G401.6 (cell line): ENCODE measurements at regions not wholly inside any gene's neighbourhood (a gene's known extent, or its start where the extent isn't known, plus 50 kb on each side); places are given as distances from the start of the nearest gene placed in this dataset.

Source experiments
- FAIRE-seq: peaks from 2 replicates; lab custom pipeline; 2012; peaks lifted over from hg19 to GRCh38; lab: Jason Lieb, UNC

DNA sequence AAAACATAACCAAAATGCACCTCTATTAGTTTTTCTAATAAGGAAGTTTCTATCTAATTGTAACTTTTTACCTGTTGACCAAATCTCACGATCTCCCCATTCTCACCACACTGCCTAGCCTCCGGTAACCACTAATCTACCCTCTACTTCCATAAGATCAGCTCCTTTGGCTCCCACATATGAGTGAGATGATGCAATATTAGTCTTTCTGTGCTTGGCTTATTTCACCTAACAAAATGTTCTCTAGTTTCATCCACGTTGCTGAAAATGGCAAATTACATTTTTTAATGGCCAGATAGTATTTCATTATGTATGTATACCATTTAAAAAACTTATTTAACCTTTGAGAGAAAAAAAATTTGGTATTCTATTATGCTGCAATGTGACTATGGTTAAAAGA, 379.0 kb upstream of the NXPH2 start:
- FAIRE-seq: no peak

DNA sequence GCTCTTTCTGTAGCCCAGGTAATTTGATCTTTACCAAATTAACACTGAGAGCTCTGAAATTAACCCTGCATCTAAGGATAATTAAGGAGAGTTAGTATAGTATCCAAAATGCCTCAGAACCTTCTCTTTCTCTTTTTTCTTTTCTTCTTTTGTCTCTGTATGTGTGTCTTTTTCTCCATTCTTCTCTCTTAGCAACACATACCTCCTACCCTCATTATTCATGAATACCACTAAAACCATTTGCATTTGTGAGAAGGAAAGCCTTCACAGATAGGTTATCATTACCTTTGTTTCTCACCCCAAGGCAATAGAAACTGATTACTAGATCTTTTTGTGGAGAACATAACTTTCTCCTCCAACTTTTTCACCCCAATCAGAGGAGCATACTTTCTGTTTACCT, 376.5 kb upstream of the NXPH2 start:
- FAIRE-seq: no peak

DNA sequence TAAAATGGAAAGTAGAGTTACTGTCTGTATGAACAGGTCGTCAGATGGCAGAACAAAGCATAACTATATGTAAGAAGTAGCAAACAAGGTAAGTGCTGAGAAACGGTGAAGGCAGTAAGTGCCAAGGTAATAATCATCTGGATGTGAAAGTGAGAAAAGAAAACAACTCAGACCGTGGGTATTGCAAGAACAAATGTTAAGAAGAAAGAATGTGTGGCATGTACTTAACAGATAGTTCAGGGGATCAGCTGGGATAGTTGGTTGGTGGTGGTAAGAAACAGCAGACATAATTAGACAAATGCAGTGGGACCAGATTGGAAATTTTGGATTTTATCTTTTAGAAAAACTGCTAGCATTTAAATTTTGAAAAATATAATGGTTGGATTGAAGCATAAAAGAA, 375.8 kb upstream of the NXPH2 start:
- FAIRE-seq: no peak

DNA sequence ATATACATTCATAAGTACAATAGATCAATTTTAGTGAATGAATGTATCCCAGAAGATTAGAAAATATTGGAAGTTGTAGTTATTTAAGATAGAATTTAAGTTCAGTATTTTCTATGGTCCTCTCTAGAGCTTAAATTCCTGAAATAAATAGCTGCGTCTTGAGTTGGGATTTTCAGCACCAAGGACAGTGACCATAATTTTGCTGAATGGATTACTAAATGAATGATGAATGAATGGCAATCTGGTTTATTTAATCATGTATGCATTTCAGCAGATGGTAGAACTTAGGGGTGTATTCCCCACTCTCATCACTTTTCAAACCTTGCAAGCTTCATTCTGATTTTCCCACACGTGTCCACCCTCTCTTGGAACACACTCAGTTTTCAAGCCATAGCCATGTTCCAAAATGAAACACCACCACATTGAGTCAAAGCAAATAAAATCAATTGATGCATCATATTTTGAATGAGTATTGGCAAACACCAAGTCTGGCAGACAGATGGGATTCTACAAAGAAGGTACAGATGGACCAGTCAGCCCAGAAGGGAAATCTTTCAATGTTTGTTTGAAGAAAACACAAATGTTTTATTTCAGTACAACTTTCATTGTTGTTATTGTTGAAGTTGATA, 362.2 kb upstream of the NXPH2 start:
- FAIRE-seq: no peak

DNA sequence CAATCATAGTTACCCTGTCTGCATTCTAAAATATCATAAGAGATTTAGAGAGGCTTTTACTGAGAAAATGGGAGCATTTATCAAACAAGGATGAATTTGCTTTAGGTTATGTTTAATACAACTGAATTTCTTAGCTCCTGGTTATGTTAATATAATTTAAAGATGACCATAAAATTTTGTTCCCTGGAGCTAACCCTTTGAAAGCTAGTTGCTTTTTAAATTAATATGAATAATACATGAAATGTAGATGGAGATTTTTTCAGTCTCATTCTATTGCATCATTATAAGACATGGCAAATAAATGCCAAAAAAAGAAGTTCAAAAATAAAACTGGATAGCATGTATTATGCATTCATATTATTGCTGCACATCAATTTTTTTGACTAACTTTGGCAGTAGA, 344.1 kb upstream of the NXPH2 start:
- FAIRE-seq: no peak

DNA sequence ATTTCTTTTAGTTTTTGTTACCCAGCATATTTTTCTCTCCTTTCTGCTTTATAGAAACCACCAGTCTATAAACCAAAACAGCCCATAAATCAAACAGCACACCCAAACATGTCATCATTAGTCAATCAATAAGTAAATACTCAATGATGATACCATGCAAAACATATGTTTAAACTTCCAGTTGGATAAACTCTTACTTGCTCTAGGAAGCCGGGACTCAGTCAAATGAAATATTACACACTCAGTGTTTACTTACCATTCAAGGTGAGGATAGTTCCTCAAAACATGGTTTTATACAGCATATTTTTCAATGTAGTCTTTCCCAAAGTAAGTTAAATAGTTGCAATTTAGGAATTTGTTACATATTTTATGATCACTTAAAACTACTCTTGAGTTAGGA, 343.6 kb upstream of the NXPH2 start:
- no peak for FAIRE-seq

DNA sequence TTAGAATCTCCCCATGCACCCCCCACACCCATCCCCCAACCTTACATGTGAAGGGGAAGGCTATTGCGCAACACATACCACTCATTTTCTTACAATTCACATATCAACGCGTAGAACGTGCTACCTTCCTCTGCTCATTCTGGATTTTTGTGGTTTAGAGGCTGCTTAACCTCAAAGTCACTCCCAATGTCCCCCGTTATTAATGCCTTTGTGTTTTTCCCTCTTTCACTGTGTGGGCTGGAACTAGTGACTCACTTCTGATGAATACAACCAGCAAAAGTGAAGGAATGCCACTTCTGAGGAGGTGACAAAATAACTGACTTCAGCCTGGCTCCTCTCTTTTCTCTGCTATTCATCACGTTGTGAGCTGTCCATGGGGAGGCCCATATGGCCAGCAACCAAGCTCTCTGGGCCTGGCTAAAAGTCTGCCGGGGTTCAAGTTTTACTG, 342.5 kb upstream of the NXPH2 start:
- FAIRE-seq: no peak

DNA sequence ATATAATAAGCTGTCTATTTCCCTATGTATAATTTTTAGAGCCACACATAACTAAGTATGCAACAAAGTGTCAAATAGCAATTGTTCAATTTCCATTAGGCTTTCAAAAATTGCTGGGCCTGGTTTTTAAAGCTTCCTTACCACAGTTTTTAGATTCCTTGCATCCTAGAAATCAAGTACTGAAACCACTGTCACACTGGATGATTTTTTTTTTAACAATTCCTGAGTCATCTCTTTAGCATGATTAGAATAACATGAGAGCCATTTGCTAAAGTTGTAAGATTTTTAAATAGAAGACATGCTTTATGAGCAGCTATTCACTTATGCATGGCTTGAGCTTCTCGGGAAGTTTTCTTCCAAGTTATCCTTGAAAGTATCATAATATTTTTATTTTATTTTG, 319.5 kb upstream of the NXPH2 start:
- no peak for FAIRE-seq

DNA sequence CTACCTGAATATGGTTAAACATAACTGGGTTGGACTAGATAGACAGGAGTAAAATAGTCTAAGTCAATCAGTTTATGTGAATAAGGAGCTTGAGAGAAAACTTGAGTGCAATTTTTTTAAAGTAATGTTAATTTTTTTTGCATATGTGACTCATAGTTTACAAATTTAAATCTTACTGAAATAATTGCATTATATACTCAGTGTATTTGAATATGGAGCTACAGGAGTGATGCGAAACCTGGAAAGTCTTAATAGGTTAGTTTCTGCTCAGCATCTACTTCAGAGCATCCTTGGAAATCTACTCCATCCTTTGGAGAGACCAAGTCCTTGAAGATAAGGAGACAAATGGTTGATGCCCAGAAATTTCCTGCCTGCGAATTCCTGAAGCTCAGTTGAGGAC, 318.8 kb upstream of the NXPH2 start:
- FAIRE-seq: no peak

DNA sequence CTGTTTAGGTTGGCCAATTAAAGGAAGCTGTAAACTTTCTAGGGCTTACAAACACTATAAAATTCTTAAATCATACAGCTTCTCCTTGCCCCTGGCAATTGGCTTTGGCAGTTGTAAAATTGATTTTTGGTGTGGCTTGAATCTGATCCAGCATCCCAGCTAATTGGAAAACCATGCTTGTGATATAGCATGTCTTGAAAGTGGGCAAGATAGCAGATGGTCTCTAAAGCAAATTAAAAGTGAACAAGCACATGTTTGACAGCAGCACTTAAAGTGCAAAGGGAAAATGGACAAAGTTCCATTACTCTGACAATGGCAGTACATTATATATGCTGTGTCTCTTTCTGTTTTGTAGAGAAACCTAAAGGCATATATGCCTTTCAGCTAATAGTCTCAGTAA, 302.9 kb upstream of the NXPH2 start:
- FAIRE-seq: no peak

DNA sequence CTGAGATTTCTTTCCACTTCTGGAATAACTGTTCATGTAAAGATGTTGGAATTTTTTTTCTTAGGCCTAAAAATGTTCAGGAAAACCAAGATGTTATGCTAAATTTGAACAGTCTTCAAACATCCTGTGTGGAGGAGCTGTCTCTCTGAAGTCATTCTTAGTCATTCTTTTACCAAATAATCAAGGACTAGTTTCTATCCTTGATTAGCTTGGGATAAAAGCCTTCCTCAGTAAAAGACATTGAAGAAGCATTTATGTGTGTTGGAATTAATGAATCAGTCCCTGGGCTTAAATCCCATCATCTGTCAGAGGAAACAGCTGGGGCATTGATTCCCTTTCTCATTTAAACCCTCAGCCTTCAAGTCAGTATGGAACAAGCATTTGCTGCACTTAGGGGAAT, 300.1 kb upstream of the NXPH2 start:
- no peak for FAIRE-seq

DNA sequence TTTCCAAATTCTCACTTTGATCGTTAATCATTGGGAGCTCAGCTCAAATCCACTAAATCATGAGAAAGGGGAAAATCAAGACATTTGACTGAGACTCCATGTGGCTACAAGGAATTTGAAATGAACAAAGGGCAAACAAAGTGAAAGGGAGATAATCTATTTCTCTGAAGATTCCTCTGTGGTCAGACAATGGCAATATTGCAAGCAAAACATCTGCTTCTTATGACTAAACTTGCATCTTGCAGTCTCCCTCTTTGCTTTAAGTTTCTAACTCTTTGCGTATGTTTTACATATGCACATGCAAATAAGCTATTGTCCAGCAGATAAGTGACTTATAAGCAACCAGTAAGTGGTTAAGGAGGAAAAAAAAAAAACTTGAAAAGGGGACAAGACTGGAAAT, 299.1 kb upstream of the NXPH2 start:
- no peak for FAIRE-seq

DNA sequence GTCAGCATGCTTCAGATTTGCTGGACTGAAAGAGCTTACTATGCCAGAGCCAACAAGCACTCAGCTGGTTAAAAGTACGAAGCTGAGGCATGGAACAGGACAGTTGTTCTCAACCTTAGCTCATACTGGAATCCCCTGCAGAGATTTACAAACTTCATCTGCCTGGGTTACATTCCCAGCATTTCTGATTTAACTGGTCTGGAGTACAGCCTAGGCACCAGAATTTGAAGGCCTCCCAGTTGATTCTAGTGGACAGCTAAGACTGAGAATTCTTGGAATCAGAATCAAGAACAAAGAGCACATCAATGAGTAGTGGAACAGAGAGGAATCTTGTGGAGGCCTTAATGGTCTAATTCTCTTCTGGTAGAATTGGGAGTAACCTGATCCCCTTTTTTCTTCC, 298.2 kb upstream of the NXPH2 start:
- FAIRE-seq: no peak

DNA sequence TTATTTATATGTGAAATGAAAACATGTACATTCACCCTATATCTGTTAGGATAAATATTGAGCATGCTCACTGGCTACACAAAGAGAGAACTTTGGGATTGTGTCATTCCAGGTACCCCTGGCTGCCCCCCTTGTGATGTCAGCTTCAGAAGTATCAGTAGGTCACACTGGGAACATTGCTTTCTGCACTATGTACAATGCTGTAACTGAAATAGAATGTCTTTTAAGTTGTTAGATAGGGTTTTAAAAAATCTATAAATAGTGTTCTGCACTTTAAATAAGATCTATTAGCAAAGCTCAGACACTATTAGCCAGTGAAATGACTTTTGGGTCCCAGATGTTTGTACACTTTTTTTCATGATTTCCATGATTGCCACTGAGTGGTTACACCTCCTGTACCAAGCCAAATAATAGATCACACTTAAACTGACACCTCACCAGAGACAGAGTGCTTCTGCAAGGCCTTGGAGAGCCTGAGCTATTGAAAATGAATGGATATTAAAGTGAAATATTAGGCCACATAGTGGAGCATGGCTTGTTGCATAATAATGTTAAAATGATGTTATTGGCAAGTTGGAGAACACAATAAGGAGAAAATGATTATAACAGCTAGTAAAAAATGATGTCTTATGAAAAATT, 297.0 kb upstream of the NXPH2 start:
- FAIRE-seq: no peak

DNA sequence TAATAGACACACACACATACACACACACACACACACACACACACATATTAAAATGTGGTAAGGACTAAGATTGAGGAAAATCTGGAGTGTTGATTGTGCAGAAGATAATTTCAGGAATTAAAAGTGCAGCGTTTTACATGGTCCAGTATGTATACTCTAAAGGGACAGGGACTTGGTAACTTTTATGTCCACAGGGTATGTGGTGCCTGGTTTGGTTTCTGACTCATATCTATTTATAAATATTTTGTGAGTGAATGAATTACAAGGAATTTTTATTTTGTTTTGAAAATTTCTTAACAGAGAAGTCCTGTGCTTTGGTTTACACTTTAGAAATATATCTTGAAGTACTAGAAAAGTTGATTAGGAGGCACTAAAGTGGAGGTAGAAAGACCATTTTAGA, 287.7 kb upstream of the NXPH2 start:
- no peak for FAIRE-seq

DNA sequence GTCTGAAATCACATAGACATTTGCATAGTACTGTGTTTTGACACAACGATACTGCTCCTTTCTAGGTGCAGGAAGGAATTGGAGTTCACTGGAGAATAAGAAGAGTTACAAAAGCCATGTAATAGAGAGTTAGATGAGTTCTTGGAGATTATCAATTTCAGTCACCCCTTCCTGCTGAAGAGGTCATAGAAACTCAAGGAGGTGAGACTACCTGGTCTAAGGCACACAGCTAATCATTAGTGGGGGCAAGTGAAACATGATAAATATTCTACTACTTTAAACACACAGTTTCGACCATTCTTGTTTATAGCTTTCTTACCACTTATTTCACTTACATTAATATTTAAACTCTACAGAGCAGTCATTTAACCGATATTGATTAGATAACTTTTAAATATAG, 286.9 kb upstream of the NXPH2 start:
- FAIRE-seq: no peak

DNA sequence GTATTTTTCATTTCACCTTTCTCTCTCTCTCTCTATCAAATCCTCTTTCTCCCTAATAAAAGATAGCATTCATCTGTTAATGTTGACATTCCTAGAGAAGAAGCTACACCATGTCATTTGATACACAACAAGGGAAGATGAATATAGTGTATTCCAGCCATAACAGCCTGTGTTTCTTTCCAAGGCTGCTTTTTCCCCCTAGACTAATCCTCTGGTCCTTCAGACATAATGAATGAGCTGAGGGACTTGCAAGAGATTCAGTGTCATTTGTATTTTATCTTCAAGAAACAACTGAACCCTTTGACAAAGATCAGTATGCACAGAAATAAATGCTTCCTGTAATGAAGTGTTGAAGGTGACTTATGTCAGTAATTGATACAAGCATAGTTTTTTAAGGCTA, 284.0 kb upstream of the NXPH2 start:
- FAIRE-seq: no peak

DNA sequence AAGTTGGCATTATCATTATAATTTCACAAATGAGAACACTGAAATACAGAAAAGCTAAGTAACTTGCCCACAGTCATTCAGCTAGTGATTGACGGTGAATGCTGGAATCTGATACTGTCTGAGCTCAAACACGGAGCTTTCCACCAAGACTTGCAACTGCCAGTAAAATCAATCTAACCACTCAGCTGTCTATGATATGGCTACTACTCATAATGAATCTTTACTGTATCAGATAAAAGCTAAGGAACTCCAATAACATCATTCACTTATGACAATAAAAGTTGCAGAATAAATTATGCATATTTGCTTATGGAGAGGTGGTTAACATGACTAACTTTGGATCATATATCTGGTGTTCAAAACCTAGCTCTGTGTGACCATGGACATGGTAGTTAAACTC, 279.4 kb upstream of the NXPH2 start:
- no peak for FAIRE-seq

DNA sequence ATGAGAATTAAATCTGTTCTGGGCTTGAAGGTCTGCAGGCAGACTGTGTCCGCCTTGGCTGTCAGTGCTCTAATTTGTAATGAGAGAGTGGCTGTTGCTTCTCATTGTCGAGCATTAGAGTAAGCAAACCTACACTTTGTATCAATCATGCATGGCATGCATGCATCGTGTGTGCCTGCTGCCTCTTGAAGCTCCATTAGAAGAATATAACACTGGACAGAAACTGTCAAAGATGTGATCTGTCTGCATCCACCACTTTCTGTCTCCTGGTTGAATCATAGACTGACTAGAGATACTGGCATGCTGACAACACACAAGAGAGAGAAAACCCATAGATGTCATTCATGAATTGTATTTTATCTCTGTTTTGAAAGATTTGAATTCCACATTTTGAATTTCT, 275.0 kb upstream of the NXPH2 start:
- no peak for FAIRE-seq

DNA sequence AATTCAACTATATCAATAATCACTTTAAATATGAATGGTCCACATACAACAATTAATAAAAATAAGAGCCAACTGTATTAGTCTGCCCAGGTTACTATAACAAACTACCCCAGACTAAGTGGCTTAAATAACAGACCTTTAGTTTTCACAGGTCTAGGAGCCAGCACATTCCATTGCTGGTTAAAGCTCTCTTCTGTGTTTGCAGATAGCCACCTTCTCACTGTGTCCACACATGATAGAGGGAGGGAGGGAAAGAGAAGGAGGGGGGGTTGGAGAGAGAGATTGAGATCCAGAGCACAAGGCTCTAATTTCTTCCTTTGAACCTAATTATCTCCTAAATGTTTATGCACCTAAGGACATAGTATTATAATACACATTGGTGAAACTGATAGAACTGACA, 267.8 kb upstream of the NXPH2 start:
- FAIRE-seq: no peak

DNA sequence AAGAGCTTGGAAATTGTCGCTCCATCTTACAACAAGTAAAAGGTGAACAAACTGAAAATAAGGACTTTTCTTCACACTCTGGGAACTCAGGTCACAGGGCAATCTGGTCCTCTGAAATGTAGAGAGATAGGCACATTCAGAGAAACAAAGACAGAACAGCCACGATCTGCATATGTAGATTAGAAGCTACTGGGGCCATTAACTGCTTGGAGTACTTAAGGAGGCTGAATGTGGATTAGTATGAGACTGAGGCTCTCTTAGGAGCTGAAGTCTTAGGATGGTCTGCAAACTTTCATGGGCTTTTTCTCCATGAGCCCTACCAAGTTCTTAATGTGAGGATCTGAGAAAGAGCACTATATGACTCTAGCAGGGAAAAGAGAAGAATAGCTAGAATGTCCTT, 265.3 kb upstream of the NXPH2 start:
- FAIRE-seq: no peak

DNA sequence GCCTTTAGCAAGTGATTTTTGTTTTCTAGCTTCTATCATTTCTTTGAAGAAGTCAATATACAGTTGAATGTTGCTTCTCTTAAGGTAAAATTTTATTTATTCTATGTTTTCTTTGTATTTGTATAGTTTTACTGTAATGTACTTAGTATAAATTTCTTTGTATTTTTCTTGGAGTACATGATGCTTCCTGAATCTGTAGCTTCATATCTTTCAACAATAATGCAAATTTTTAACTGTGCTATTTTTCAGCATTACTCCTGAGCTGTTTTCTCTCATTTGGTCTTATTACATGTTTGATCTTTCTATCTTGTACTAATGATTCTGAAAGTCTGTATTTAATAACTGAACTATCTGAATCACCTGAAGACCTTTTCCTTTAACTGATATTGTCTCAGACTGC, 253.9 kb upstream of the NXPH2 start:
- FAIRE-seq: no peak

DNA sequence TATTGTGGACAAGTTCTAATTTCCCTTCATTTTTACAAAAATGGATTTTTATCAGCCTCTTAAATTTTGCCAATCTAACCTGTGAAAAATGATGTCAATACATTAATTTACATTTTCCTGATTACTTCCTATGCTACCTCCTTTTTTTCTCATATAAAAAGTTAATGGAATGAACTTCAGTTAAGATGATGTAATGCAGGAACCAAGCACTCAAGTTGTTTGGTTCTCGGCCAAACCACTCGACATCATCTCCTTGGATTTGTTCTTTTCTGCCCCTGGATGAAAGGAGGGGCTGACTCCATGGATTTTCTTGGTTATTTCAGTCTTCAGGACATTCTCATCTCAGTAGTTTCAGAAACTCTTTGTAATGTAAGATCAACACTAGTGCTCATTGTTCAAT, 253.1 kb upstream of the NXPH2 start:
- FAIRE-seq: no peak

DNA sequence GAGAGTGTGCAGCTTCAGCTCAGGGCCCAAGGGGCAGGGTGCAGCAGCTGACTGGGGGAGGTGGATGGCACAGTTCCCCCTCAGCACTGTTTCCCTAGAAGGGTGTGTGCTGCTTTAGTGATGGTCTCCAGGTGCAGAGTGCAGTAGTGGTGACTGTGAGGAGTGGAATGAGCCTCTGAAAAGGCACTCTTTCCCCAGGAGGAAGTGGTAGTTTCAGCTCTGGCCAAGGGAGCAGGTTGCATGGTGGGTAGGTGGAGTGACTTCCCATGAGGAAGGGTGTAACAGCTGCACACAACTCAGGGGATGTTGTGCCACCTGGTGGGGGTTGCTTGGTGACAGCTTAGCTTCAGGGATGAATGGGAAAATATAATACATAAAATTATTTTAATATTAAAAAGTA, 251.5 kb upstream of the NXPH2 start:
- FAIRE-seq: no peak

DNA sequence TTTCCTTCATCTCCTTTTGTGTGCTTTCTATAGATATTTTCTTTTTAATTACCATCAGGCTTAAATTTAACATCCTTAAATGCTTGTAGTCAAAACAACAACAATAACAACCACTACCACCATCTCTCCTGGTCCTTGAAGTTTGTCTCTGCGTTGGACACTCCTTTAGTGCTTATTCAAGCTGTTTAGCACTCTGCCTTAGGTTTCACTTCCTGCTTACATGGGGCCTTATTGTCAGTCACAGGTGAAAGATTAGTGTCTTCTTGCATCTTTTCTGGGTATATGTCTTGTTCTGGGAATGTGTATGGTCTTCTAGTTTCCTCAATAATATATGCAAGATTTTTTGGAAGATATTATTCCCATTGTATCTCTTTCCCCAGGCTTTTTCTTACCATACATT, 240.1 kb upstream of the NXPH2 start:
- no peak for FAIRE-seq
